Activated naive CD4-positive, alpha-beta T cell treated with anti-CD3 and anti-CD28 coated beads for 36 hours (primary cell): ENCODE measurements at regions not wholly inside any gene's neighbourhood (a gene's known extent, or its start where the extent isn't known, plus 50 kb on each side); places are given as distances from the start of the nearest gene placed in this dataset.
"Not testable (repeated sequence)": the region's sequence is repeated elsewhere in the genome, so short reads cannot be mapped to it uniquely, and the experiment has no call there.

ENCODE experiments used
- CTCF ChIA-PET: fragments of 350-600 bp; sonication (Branson Sonifier 250); formaldehyde crosslinking; loops from one replicate; lab custom pipeline; 2021; ENCODE audit warnings: antibody characterized with exemption; lab: Charles Lee
- DNase-seq: peaks from one replicate; pipeline ENCODE4 v3.0.0-alpha.2; 2020
- H3K27ac Mint-ChIP-seq: one replicate; pipeline ENCODE4 v1.8.0; 2021; ENCODE audit warnings: mild to moderate bottlenecking, mixed read lengths
- H3K27me3 Mint-ChIP-seq: one replicate; pipeline ENCODE4 v1.8.0; 2021; ENCODE audit warnings: low read depth, mixed read lengths
- H3K36me3 Mint-ChIP-seq: one replicate; pipeline ENCODE4 v1.8.0; 2021; ENCODE audit warnings: low read depth, mixed read lengths
- H3K4me1 Mint-ChIP-seq: one replicate; pipeline ENCODE4 v1.8.0; 2021; ENCODE audit warnings: low read depth, mixed read lengths
- H3K4me3 Mint-ChIP-seq: one replicate; pipeline ENCODE4 v1.8.0; 2021; ENCODE audit warnings: mild to moderate bottlenecking, moderate library complexity, mixed read lengths
- H3K9me3 Mint-ChIP-seq: one replicate; pipeline ENCODE4 v1.8.0; 2021; ENCODE audit warnings: mixed read lengths
- intact Hi-C: fragments of 100-400 bp; cut with micrococcal nuclease; formaldehyde crosslinking; loops from one replicate; pipeline ENCODE4 v1.15.1; 2023

DNA sequence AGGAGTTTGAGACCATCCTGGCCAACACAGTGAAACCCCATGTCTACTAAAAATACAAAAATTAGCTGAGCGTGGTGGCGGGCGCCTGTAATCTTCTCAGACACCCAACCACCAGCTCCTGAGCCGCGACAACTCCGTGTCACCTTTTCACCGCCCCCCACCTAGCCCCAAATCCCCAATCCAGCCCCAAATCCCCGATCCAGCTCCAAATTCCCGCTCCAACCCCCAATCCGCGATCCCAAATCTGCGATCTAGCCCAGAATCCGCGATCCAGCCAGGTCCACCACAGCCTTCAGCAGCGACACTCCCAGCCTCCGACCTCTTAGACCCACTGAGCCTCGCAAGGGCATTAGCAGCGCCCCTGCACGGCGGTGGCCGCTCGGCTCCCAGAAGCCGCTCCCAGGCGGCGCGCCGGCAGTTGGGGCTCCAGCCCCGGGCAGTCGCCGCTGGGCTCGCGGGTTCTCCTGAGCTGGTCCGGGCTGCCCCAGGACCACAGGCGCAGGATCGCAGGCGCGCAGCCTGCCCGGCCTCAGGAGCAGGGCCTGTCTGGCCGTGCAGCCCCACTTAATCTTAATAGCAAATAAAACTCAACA lies 4469.9 kb upstream of the OR11H1 start:
- CTCF ChIA-PET, intact Hi-C loops, H3K4me1 Mint-ChIP-seq, H3K27me3 Mint-ChIP-seq, H3K4me3 Mint-ChIP-seq, DNase-seq, H3K27ac Mint-ChIP-seq: not testable (repeated sequence)
- Mint-ChIP-seq H3K36me3 (peaks cover 18% of the 10 kb centered on the region), H3K9me3 (peaks cover 40% of the 10 kb centered on the region)

DNA sequence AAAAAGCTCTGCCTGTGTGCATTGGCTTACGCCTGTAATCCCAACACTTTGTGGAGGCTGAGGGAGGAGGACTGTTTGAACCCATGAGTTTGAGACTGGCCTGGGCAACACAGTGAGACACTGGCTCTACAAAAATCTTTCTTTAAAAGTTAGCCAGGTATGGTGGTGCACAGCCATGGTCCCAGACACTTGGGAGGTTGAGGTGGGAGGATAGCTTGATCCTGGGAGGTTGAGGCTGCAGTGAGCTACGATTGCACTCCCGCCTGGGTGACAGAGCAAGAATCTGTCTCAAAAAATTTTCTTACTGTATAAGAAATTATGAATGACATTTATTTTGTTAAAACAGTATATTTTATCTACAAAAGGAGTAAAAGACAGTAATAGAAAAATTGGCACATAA lies 4468.9 kb upstream of the OR11H1 start:
- peaks cover 16% of the 10 kb centered on the region for H3K36me3 Mint-ChIP-seq

DNA sequence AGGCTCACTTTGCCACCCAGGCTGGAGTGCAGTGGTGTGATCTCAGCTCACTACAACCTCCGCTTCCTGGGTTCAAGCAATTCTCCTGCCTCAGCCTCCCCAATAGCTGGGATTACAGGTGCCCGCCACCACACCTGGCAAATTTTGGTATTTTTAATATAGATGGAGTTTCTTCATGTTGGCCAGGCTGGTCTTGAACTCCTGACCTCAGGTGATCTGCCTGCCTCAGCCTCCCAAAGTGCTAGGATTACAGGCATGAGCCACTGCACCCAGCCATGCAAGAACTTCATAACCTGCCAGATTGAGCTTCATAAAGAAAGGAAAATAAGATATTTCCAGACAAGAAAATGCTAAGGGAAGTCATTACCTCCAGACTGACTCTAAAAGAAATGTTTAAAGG lies 4467.2 kb upstream of the OR11H1 start:
- DNase-seq, H3K27me3 Mint-ChIP-seq, H3K4me3 Mint-ChIP-seq, CTCF ChIA-PET, intact Hi-C loops, H3K27ac Mint-ChIP-seq, H3K4me1 Mint-ChIP-seq, H3K36me3 Mint-ChIP-seq: not testable (repeated sequence)
- peaks cover 43% of the 10 kb centered on the region for H3K9me3 Mint-ChIP-seq

More for the DNA sequence above, 4468.9 kb upstream of the OR11H1 start:
- H3K4me1 Mint-ChIP-seq, H3K27me3 Mint-ChIP-seq, DNase-seq, CTCF ChIA-PET, intact Hi-C loops, H3K27ac Mint-ChIP-seq, H3K4me3 Mint-ChIP-seq: not testable (repeated sequence)
- H3K9me3 Mint-ChIP-seq: peaks cover 42% of the 10 kb centered on the region

DNA sequence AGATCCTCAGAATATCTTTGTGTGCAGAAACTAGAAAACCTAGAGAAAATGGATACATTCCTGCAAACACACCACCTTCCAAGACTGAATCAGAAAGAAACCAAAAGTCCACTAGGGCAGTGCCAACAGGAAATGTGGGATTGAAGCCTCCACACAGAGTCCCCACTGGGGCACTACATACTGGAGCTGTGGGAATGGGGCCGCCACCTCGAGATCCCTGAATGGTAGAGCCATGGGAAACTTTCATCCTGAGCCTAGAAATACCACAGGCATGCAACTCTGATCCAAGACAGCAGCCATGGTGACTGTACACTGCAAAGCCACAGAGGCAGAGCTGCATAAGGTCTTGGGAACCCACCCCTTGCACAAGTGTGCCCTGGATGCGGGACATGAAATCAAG lies 4465.5 kb upstream of the OR11H1 start:
- H3K36me3 Mint-ChIP-seq, intact Hi-C loops, CTCF ChIA-PET, H3K27ac Mint-ChIP-seq, H3K4me1 Mint-ChIP-seq, H3K4me3 Mint-ChIP-seq, DNase-seq, H3K27me3 Mint-ChIP-seq: not testable (repeated sequence)
- peaks cover 50% of the 10 kb centered on the region for H3K9me3 Mint-ChIP-seq

DNA sequence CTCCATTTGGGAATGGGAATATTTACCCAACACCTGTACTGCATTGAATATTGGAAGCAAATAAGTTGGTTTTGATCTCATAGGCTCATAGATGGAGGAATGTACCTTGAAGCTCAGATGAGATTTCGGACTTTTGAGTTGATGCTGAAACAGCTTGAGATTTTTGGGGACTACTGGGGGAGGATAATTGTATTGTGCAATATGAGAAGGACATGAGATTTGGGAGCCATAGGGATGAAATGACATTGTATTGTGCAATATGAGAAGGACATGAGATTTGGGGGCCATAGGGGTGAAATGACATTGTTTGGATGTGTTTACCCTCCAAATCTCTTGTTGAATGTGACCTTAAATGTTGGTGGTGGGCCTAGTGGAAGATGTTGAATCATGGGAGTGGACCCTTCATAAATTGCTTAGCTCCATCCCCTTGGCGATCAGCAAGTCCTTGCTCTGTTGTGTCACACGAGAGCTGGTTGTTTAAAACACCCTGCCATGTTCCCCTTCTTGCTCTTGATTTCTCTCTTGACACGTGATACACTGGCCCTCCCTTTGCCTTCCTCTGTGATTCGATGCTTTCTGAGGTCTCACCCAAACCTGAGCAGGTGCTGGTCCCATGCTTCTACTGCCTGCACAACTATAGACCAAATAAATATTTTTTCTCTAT lies 4464.8 kb upstream of the OR11H1 start:
- H3K27ac Mint-ChIP-seq, intact Hi-C loops, H3K27me3 Mint-ChIP-seq, H3K36me3 Mint-ChIP-seq, CTCF ChIA-PET, H3K4me3 Mint-ChIP-seq, H3K4me1 Mint-ChIP-seq, DNase-seq: not testable (repeated sequence)
- H3K9me3 Mint-ChIP-seq: peaks cover 51% of the 10 kb centered on the region

DNA sequence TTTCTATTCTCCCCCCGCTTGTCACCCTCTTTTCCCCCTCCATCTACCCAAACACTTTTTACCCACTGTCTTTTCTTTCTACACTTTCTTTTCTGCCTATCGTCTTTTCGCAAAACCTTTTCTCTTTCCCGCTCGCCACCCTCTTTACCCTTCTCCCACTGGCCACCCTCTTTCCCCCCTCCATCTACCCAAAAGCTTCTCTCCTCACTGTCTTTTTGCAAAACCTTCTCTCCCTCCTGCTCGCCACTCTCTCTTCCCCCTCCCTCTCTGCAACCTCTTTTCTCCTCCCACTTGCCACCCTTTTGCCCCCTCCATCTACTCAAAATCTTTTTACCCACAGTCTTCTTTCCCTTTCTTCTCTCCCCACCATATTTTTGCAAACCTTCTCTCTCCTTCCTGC lies 4462.8 kb upstream of the OR11H1 start:
- DNase-seq, H3K27ac Mint-ChIP-seq, H3K4me1 Mint-ChIP-seq, H3K27me3 Mint-ChIP-seq, CTCF ChIA-PET, intact Hi-C loops, H3K36me3 Mint-ChIP-seq, H3K4me3 Mint-ChIP-seq: not testable (repeated sequence)
- H3K9me3 Mint-ChIP-seq: peaks cover 49% of the 10 kb centered on the region

DNA sequence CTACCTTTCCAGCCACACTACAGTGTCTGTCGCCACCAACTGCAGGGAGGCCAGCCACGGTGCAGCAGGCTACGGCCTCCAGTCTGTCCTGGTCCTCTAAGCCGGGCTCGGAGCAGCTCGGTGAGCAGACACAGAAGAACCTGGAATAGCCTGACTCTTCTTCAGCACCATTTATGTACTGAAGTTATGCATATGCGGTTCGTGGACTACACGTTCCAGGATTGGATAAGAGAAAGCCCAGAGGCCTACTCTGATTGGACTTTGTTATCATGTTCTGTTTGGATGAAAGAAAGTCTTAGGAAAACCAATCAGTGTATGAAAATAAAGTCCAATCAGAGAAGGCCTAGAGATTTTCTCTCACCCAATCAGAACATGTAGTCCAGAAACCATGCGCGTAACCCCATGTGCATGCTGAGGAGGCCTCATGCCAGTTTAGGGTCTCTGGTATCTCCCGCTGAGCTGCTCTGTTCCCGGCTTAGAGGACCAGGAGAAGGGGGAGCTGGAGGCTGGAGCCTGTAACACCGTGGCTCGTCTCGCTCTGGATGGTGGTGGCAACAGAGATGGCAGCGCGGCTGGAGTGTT lies 4462.0 kb upstream of the OR11H1 start:
- H3K4me1 Mint-ChIP-seq, DNase-seq, H3K4me3 Mint-ChIP-seq, H3K36me3 Mint-ChIP-seq, CTCF ChIA-PET, intact Hi-C loops, H3K27ac Mint-ChIP-seq, H3K27me3 Mint-ChIP-seq: not testable (repeated sequence)
- peaks cover 47% of the 10 kb centered on the region for H3K9me3 Mint-ChIP-seq

DNA sequence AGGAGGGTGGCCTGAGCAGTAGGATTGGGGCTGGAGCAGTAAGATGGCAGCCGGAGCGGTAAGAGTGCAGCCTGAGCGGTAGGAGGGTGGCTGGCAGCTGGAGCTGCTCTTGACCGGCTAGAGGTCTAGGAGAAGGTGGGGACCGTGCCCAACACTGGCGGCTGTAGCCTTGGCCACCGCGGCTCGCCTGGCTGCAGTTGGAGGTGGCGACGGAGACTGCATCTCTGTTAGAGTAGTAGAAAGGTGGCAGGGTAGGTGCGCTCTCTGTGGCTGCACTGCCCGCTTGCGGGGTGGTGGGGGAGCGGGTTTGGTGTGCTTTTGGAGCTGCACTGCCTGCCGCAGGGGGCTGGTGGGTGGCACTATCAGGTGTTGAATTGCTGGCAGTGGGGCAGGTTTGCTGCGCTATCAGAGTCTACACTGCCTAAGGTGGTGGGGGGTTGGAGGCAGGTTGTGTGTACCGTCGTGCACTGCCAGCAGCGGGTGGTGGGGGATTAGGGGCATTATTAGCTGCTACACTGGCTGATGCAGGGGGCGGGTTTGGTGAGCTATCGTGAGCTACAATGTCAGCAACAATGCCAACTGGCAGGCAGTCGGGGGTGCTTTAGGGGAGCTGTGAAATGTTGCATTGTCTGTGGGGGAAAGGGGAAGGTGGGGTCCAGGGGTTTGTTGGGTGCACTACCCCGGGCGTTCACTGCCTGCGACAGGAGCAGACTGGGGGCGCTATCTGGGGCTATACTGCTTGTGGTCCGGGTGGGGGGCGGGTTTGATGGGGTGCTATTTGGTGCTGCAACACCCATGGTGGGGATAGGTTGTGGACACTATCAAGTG lies 4461.3 kb upstream of the OR11H1 start:
- H3K4me3 Mint-ChIP-seq: no peak overlapping the region
- no peak for DNase-seq
- H3K36me3 Mint-ChIP-seq: peaks cover 7% of the 10 kb centered on the region
- no peaks in the 10 kb centered on the region for H3K27me3 Mint-ChIP-seq
- intact Hi-C loops: no loop called here
- CTCF ChIA-PET: no interaction called here
- H3K9me3 Mint-ChIP-seq: peaks cover 45% of the 10 kb centered on the region
- H3K27ac Mint-ChIP-seq: no peak overlapping the region
- H3K4me1 Mint-ChIP-seq: no peaks in the 10 kb centered on the region

DNA sequence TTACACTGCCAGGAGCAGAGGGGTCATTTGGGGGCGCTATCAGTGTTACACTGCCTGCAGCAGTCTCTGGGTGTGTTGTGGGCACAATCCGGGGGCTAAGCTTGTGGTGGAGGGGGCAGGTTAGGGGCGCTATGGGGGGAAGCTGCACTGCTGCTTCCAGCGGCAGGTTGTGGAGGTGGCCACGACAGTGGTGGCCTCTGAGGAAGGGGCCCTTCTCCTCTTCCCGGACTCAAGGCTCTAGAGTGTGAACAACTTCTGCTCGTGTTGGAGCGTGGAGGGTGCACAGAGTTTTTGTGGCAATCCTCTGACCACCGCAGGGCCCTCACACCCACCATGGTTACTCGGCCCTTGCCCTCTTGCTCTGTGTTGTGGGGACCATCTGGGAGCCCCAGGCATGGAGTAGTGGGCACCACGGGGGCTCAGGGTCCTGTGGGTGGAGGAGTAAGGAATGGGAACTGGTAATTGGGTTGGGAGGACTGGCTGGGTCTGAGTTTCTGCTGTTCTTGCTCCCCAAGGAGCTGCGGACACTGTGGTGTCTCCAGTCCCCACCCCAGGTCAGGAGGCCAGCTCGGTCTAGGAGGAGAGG lies 4460.6 kb upstream of the OR11H1 start:
- intact Hi-C loops, H3K4me3 Mint-ChIP-seq, H3K4me1 Mint-ChIP-seq, H3K27me3 Mint-ChIP-seq, H3K36me3 Mint-ChIP-seq, H3K27ac Mint-ChIP-seq, CTCF ChIA-PET, DNase-seq: not testable (repeated sequence)
- H3K9me3 Mint-ChIP-seq: peaks cover 44% of the 10 kb centered on the region

DNA sequence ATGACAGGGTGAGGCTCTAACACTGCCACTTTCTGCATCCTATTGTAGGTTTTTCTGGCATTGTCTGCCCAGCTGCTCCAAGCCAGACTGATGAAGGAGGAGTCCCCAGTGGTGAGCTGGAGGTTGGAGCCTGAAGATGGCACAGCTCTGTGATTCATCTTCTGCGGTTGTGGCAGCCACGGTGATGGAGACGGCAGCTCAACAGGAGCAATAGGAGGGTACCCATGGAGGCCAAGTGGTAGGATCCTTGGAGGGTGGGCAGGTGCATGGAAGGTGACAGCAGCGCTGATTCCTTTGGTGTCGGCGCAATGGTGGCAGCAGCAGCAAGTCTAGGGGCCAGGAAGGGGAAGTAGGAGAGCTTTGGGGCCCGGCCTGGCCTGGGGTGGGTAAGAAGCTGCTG lies 4460.1 kb upstream of the OR11H1 start:
- H3K4me3 Mint-ChIP-seq, H3K27me3 Mint-ChIP-seq, DNase-seq, intact Hi-C loops, H3K27ac Mint-ChIP-seq, H3K4me1 Mint-ChIP-seq, H3K36me3 Mint-ChIP-seq, CTCF ChIA-PET: not testable (repeated sequence)
- peaks cover 44% of the 10 kb centered on the region for H3K9me3 Mint-ChIP-seq

DNA sequence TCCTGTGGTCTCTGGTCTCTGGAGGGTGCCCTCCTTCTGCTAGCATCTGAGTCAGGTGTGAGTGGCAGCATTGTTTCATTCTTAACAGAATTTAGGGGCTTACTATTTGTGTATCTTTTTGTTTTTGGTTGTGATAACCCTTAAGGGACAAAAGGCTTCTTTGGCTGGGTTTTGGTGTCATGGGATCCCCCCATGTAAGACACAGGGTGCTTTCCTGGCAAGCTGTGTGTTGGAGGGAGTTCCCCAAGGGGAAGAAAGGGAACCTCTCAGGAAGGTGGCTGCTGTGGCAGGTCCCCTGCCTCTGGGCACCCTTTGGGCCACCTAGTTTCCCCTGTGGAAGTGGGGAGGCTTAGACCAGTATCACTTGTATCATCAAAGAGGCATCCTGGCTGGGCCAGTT lies 4459.6 kb upstream of the OR11H1 start:
- H3K27me3 Mint-ChIP-seq, H3K4me1 Mint-ChIP-seq, CTCF ChIA-PET, H3K4me3 Mint-ChIP-seq, DNase-seq, H3K27ac Mint-ChIP-seq, intact Hi-C loops, H3K36me3 Mint-ChIP-seq: not testable (repeated sequence)
- H3K9me3 Mint-ChIP-seq: peaks cover 39% of the 10 kb centered on the region
